IPS-18c (cell line): ENCODE measurements at regions not wholly inside any gene's neighbourhood (a gene's known extent, or its start where the extent isn't known, plus 50 kb on each side); places are given as distances from the start of the nearest gene placed in this dataset.

Experiments
- H3K4me3 ChIP-seq: 2 replicates; pipeline ENCODE4 v1.7.0; 2013; ENCODE audit warnings: low read depth, mild to moderate bottlenecking, low read length, moderate library complexity; ENCODE audit not compliant: insufficient read depth
- H3K9me3 ChIP-seq: one replicate; pipeline ENCODE4 v1.6.1; 2013; ENCODE audit warnings: mild to moderate bottlenecking, low read length, moderate library complexity; ENCODE audit not compliant: control insufficient read depth, insufficient read depth

DNA sequence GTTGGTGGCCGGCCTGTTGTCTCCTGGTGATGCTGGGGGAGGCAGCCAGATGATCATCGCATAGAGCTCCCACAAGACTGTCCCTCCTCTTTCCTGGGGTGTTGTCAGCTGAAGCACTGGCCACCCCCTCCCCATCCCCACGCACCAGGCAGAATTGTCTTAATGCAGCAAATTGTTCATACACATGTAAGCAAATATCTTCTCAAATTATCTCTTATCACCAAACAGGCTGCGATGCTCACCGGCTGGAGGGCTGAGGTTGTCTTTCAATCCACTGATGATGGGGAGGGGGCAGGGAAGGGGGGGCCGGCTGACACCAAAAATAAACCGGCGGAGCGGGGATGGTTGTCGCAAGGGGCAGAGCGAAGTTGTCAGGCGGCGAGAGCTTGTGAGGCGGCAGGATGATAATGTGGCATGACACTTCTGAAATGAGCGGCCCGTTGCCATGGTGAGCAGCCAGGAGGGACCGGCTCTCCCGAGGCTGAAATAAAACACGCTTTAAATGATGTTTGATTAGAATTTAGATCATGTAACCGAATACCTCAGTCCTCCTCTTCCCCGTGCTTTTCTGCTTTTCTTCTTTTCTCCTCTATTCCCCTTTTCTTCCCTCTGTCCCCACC is 59.8 kb downstream of the MRM1 start:
- no peak overlapping the region for H3K4me3 ChIP-seq
- no peaks in the 10 kb centered on the region for H3K9me3 ChIP-seq

DNA sequence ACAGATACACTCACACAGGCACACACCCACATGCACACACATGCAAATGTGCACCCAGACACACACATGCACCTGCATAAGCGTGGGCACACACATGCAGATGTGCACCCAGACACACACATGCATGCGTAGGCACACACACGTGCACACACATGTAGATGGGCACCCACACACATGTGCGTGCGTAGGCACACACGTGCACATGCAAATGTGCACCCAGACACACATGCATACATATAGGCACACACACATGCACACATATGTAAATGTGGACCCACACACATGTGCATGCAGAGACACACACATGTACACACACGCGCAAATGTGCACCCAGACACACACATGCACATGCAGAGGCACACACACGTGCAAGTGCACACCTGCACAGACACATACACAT is 60.3 kb downstream of the MRM1 start:
- Histone ChIP-seq H3K9me3 (no peaks in the 10 kb centered on the region), H3K4me3 (no peak overlapping the region)

DNA sequence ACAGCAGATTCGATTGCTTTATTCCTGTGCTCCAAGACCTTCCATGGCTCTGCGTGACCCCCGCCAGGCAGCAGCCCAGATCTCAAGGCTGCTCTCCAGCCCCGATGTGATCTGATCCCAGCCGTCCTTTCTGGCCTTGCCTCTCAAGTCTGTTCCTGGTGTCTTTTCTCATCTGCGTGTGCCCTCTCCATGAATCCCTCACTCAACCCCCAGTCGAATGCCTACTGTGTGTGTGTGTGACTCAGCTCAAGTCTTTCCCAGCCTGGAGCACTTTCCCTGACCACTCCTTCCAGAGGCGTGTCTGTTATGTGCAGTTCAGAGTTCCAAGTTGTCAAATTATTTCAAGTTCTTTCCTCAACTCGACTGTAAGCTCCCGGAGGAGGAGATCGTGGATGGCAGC is 64.0 kb downstream of the MRM1 start:
- Histone ChIP-seq H3K4me3 (no peak overlapping the region), H3K9me3 (no peaks in the 10 kb centered on the region)

DNA sequence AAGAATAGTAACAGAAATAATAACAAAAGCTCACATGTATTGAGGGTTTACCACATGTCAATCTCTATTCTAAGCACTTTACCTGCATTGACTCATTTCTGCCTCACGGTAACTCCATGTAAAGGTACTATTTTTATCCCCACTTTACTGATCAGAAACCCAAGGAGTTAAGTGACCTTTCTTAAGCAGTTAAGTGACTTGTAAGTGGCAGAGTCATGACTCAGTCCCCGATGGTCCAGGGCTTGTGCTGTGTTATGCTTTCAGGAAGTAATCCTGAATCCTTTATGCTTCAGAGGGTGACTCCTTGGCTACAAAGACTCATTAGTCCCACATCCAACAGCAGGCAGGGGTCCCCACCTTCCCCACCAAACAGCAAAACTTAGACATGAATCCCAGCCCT is 66.5 kb downstream of the MRM1 start:
- no peaks in the 10 kb centered on the region for H3K9me3 ChIP-seq
- H3K4me3 ChIP-seq: no peak overlapping the region

DNA sequence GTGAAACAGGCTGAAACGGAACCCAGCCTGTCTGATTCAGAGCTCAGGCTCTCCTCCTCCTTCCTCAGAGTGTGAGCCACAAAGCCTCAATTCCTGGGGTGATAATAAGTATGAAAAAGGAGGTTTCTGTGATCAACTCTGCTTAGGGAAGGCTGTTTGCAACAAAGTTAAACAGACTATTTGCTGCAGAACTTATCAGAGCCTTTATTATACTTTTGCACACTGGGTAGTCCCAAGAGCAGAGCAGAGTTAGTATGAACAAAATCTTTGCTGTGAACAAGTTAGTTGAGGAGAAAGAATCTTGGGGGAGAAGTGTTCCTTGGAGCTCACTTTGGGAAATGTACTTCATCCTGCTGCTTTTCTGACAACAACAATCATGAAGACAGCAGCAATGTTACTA is 67.4 kb downstream of the MRM1 start:
- Histone ChIP-seq H3K9me3 (no peaks in the 10 kb centered on the region), H3K4me3 (no peak overlapping the region)

DNA sequence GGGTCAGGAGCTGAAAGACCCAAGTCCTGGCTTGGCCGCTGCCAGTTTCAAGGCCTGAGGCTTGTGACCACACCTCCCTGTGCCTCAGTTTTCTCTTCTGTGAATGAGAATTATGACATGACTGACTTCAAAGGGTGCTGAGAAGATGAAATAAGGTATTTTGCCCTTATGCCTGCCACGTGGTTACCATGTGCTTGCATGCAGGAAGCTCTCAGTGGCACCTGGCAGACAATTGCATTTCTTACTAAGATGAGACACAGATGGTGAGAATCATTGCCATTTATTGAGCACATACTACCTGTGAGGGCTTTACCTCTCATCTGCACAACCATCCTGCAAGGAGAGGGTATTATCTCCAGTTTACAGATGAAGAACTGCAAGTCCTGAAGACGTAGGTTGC is 69.8 kb downstream of the MRM1 start:
- Histone ChIP-seq H3K4me3 (no peak overlapping the region), H3K9me3 (no peaks in the 10 kb centered on the region)

DNA sequence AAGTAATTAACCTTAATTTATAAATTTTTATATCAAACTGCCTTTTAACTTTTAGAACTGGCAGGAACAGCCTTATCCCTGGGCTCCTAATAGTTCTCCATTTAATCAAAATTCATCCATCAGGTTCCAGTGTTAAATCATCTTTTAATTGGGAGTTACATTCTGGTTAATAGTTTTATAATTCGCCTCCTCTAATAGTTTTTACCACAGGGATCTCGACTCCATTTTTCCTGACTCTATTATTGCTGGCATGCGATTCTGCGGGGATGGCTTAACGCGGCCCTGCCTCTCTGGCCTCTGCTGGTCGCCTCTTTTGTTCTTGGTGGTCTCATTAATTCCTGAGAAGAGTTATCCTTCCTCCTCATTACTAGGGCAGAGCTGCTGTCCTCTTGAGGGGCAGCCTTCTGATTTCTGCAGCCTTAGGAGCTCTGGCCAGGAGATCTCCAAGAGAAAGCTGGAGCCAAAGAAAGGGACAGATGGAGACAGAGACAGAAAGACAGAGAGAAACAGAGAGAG is 71.1 kb downstream of the MRM1 start:
- no peak overlapping the region for H3K4me3 ChIP-seq
- H3K9me3 ChIP-seq: no peaks in the 10 kb centered on the region

DNA sequence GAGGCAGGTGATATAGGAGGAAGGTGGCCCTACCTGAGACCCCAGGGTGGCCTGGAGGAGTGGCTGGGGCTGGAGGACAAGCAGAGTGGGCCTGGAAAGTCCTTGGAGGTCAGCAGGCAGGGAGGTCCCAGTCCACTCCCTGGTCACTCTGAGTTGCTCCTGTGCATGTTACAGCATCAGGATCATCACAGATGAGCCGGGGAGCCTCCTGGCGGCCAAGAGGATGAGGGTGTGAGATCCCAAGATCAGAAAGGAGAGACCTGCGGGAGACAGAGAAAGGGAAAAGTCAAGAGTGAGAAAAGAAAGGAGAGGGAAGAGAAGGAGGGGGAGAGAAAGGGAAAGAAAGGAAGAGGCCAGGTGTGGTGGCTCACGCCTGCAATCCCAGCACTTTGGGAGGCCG is 71.7 kb downstream of the MRM1 start:
- H3K4me3 ChIP-seq: no peak overlapping the region
- no peaks in the 10 kb centered on the region for H3K9me3 ChIP-seq

DNA sequence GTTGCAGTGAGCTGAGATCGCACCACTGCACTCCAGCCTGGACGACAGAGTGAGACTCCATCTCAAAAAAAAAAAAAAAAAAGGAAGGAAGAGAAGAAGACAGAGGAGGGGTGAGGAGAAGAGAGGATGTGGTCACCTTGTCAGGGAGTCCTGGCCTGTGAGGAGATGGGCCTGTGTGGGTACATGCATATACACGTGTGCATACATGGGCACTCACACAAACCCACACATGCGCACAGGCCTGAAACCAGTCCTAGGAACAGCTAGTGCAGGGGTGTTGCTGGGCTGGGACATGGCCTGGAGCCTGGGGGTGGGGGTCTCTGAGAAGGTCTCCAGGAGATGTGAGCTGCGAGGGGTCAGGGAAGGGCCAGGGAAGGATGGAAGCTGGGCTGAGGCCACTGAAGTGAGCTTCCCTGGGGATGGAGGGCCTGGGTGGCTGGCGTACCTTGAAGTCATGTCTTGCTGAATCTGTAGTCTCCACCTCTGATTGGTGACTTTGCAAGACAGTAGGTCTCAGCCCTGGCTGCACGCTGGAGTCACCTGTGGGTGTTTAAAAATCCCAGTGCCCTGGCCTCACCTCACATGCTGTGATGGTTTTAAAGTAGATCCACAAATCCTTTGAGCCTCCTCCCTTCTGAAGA is 72.4 kb downstream of the MRM1 start:
- no peak overlapping the region for H3K4me3 ChIP-seq

DNA sequence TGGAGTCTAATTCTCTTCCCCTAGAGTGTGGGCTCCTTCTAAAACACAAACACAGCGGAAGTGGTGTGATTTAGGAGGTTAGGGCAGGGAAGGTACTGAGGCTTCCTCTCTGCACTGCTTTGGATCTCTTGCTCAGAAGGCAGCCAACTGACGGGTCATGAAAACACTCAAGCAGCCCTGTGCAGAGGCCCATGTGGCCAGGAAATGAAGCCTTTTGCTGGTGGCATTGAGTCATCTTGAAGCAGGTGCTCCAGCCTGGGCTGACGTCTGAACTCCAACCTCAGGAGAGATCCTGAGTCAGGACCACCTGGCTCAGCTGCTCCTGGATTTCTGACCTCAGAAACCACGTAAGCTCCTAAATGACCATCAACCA is 72.9 kb downstream of the MRM1 start:
- Histone ChIP-seq H3K9me3 (no peaks in the 10 kb centered on the region), H3K4me3 (no peak overlapping the region)

More for the DNA sequence above, 72.4 kb downstream of the MRM1 start:
- no peaks in the 10 kb centered on the region for H3K9me3 ChIP-seq

DNA sequence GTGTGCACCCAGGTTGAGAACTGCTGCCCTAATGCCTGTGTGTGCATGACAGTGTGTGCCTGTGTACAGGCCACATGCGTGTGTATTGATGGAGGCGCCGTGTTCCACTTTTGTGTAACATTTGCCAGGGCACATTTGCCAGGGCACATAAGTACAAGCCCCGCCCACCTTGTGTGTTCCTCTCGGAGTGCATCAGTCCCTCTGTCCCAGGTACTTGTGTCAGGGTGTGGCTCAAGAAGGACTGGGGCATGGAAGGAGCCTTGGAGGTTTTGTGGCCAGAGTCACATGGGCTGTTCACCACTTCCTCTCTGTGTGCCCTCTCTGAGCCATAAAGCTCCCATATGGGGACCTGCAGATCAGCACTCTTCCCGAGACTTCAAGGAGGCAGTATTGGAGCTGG is 73.9 kb downstream of the MRM1 start:
- Histone ChIP-seq H3K4me3 (no peak overlapping the region), H3K9me3 (no peaks in the 10 kb centered on the region)

DNA sequence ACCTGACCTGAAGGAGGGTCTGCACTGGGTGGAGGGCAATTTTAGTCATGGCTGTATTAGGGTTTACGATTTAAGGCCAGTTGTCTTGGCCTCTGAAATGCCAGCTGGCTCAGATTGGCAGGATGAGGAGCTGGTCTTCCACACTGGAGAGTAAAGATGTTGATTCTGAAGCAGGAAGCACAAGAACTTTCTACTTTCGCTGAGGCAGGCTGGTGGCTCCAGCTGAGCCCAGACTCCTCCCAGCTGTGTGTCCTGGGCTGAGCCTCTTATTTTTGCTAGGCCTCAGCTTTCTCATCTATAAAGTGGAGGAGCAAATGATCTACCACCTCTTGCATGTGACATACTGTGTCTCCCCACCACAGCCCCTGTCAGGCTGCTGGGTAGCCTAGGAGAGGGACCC is 74.4 kb downstream of the MRM1 start:
- Histone ChIP-seq H3K9me3 (no peaks in the 10 kb centered on the region), H3K4me3 (no peak overlapping the region)

DNA sequence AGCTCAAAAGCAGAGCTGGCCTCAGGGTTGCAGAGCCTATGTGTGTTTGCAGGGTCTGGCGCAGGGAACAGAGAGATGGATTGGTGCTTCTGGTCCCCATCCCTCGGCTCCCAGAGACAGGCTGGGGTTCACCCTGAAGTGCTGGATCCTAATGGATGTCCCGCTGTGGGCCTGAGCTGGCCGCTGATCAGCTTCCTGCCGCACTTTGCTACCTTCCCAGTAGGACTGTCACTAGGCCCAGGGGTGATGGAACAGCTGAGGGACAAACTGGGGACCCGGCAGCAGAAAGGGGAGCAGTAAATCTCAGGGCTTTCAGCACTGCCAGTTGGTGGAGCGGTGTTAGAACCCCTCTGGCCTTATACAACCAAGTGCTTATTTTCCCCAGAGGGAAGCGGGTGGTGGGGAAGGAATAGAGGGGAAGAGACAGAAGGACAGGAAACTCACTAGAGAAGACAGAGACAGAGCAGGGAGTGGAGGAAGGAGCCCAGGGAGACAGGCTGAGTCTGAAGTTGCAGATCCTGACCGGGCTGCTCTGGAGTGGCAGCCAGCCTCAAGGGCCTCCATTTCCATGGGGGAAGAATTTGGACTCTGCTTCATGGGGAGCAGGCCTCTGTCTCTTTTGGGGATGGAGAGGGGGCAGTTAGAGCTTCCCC is 78.6 kb downstream of the MRM1 start:
- Histone ChIP-seq H3K4me3 (no peak overlapping the region), H3K9me3 (no peaks in the 10 kb centered on the region)

DNA sequence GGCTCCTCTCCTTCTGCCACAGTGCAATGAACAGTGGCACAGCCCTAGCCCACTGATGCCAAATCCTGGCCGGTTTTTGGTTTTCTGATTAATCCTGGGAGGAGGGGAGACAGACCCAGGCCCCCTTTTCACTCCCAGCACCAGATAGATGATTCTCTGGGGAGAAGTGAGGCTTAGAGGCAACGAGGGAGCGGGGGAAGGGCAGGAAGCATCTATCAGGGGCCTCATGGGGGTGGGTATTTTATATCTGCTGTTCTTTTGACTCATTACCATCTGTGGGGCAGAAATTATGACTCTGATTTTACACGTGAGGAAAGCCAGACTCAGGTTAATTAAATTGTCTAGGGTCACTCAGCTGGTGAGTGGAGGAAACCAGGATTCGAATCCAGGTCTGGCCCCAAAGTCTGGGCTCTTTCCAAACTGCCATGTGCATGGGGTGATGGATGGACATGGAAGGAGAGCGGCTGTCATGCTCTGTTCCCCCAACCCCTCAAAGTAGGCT is 79.4 kb downstream of the MRM1 start:
- H3K9me3 ChIP-seq: no peaks in the 10 kb centered on the region

DNA sequence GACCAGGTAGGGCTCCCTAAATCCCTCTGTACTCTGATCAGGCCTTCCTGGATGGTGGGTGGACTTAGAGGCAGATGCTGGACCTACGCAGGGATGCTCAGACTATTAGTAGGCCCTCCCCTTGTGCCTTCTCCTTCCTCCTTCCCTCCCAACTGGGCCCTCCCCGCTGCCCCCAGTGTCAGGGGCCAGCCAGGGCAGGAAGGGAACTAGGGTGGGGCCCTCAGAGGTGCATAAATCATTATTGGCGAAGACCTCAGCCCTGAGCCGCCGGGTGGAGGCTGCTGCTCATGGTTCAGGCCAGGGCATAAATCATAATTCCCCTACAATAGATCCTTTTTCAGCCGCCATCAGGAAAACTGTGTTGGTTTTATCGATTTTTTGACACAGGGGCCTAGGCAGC is 81.4 kb downstream of the MRM1 start:
- H3K9me3 ChIP-seq: no peaks in the 10 kb centered on the region
- H3K4me3 ChIP-seq: no peak overlapping the region

More for the DNA sequence above, 79.4 kb downstream of the MRM1 start:
- no peak overlapping the region; the same call in 1 of the 2 replicates for H3K4me3 ChIP-seq

DNA sequence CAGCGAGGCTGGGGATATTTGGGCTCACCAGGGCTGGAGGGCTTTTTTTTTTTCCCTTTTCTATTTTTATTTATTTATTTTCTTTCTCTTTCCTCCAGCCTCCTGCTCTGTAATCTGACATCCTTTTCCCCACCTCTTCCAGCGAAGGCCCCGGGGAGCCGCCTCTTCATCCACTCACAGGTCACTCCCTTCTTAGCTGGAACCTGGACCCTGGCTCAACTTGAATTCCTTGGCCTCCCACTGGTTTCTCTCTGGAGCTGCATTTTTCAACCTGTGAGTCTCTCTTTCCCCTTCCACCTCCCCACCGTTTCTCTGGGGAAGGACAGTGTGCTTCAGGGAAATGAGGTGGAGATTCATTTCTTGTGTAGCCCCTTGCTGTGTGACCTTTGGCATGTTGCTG is 82.0 kb downstream of the MRM1 start:
- H3K4me3 ChIP-seq: no peak overlapping the region
- H3K9me3 ChIP-seq: no peaks in the 10 kb centered on the region

DNA sequence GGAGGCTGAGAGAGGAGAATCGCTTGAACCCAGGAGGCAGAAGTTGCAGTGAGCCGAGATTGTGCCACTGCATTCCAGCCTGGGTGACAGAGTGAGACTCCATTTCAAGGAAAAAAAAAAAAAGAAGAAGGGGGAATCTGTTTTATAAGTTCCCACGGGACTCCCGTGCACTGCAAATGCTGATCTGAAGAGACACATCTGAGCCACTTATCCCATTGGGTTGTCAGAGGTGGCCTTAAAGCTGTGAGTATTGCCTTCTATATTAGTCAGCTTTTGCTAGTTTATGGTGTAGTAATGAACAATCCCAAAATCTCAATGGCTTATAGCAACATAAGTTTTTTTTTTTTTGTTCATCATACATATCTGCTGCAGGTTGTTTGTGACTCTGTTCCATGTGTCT is 82.8 kb downstream of the MRM1 start:
- no peak overlapping the region for H3K4me3 ChIP-seq
- H3K9me3 ChIP-seq: no peaks in the 10 kb centered on the region

DNA sequence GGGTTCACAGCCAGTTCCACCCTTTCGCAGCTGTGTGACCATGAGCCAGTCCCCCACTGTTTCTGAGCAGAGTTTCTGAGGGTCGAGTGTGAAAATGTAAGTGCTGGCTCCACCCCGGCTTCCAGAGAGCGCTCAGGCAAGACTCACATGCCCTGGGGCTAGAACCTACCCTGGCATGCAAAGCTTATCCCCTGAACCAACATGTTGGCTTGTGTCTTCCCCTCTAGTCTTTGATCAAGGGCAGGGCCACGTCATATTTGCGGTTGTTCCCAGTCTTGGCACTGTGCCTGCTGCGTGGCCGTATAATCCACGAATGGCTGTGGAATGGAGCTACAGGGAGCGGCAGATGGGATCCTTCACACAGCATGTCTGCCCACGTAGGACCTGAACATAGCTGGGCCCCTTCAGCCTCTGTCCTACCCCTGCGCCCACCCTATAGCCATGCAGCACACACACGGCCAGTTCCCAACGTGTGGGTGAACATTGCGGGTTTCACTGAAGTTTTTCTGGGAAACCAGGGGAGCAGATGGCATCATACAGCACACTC is 84.8 kb downstream of the MRM1 start:
- Histone ChIP-seq H3K9me3 (no peaks in the 10 kb centered on the region), H3K4me3 (no peak overlapping the region)
